Endothelial cell of hepatic sinusoid (primary cell): ENCODE measurements at regions not wholly inside any gene's neighbourhood (a gene's known extent, or its start where the extent isn't known, plus 50 kb on each side); places are given as distances from the start of the nearest gene placed in this dataset.

Source experiments
- in situ Hi-C: cut with HindIII; loops from 2 replicates; pipeline ENCODE4 v1.10.0; 2017; ENCODE audit warnings: low sequenced_read_pairs

DNA sequence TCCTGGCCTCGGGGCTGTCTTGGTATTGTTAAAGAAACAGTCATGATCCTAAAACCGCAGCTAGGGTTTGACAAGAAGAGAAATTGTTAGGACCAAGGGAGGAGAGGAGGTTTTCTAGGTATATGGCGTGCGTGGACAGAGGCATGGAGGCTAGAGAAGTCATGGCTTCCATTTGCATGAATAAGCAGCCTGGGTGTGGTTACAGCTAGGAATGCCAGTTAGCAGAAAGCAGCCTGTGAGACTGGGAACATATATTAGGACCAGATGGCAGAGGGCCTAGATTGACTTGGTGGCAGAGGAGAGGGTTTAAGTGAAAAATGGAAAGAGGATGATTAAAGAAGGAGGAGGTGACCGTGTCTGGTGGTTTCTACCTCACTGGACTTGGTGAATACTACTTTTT, 573.6 kb upstream of the ARRDC4 start:
- in situ Hi-C loops: no loop called here

GRCh38 chr15:97401195-97401594, 559.3 kb upstream of the ARRDC4 start:
- in situ Hi-C loops: no loop called here

DNA sequence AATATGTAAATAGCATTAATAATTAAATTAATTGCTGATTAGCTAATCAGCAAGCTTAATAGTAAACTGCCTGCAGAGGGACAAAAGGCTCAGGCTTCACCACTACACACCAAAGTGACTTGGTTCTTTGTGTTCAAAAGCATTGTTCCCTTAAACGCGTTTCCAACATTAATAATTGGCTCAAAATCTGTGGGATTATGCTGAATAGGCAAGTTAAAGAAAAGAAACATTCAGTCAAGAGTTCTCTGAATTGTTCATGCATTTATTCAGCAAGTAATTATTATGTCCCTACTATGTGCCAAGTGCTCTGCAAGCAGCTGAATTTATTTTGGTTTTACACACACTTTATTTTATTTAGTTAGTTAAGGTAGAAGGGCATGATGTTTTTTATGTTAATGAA, 558.5 kb upstream of the ARRDC4 start:
- in situ Hi-C loops: no loop called here

DNA sequence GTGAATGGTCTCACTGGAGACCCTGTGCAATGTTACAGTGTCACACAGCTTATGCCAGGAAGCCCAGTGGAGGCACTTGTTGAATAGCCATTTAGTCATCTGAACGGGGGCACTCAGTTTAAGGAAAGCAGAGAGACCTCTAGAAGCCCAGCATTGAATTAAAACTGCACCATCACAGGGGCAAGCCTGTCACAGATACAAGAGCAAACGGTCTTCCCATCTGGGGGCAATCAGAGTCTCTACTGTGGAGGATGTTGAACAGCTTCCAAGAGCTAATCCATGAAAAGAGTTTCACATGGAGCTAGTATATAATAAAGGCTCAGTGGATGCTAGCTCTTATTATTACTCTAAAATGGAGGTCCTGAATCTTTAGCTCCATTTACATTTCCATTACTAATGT, 553.7 kb upstream of the ARRDC4 start:
- in situ Hi-C loops: no loop called here

DNA sequence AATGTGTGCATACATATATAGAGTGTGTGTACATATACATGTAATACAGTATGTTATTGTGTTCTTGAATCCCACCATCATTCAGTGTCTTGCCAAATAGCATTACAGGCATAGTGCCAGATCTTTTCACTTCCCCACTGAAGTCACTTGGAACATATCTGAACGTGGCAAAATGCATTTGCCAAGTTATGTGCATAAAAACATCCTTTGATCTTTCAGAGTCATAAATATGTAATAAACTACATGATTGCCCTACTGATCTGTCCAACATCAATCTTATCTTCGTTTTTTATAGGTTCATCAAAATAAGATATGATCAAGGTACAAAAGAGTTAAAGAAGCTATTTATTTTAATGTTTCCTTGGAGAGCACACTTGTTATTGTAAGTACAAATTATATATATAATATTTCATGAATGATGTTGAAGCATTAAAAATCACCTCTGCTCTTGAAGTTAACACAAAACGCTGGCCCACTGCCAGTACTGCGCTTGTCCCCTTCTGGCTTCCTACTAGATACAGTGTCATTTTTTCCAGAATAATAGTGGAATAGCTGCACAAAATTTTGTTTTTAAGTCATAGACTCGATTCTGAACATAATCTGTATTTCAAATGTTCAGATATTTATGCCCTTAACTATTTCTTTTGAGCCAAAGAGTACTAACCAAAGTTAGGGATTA, 549.5 kb upstream of the ARRDC4 start:
- in situ Hi-C loops: no loop called here

- in situ Hi-C loops: no loop called here
Measured at GRCh38 chr15:97420130-97420529, 540.4 kb upstream of the ARRDC4 start.

DNA sequence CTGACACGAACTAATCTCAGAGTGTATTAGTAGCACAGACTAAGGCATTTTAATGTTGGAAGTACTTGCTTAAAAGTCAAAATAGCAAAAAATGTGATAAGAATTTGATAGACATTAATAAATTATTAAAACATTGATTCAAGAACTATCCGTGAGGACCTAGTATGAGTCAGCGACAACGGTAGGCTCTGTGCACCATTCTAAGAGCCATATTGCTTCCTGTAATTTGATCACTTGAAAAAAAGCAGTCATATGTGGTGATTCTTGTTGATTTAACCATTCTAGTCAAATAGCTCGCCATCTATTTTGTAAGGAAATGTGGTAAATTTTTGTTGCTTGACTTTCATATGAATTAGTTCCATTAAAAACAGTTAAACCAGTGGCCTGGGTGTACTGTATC, 534.9 kb upstream of the ARRDC4 start:
- in situ Hi-C loops: no loop called here

DNA sequence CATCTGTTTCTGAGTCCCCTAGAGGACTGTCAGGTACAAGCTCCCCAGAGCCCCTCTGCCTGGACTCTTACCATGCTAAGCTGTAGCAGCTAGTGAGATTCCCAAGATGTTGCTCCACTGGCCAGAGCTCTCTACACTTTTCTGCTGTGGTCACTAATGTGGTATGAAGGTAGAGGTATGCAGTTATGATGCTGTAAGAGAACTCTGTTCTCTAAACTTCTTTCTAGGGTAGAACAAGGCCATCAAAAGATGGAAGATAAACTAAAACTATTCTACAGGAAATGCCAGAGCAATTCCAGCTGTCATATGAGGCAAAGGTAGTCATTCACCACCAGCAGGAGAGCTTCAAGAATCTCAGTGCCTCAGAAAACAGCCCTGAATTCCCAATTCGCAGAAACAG, 517.4 kb upstream of the ARRDC4 start:
- in situ Hi-C loops: no loop called here

- in situ Hi-C loops: no loop called here
Measured at GRCh38 chr15:97446138-97446537, 514.4 kb upstream of the ARRDC4 start.

DNA sequence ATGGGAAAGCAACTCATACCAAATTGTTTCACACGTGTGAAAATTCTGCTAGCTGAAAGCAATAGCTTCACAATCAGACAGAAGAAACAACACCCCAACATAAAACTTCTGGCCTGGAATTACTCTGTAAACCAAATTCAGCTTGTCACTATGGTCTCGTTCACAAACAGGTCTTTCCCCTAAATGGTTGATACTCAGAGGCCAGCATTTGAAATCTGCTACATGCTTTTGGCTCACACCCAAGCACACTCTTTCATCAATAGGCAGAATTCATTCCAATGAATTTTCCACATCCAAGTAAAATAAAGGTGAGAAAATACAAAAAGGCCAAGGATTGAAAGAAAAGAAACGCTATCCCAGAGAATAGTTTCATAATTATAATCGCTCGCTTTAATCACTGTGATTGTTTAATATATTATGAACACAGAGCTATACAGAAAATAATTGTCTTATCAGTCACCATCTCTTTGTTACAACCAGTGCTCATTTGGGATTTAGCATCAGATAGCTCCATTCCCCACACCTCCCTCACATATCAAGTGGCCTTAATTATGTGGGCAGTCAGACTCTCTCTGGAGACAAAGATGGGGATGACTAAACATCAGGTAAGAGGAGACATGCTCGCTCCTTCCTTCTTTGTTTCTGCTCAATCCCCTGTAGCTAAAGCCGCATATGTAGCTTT, 503.8 kb upstream of the ARRDC4 start:
- in situ Hi-C loops: no loop called here

DNA sequence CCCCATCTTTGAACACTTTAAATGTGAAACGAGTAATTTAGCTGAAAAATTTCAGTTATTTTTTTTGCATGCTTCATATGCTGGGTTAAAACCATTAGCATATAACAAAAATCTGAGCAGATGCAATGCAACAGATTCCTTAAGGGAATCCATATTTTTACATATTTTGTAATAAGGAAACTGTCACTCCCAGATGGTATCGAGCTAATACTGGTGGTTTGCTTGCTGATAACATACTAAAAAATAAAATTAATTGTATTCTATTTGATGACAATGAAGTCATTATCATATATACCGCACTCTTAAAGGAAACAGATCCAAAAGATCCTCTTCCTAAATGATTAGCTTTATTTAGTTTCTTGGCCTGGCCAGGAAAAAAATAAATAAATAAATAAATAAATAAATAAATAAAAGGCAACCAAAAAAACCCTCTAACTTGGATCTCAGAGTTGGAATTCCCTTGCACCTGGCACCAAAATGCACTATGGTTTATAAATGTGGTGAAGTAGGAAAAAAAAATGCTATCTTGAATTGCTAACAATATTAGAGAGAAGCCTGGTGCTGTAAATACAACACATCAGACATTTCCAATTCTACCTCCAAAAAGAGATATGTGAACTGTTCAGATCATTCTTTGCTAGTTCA, 503.2 kb upstream of the ARRDC4 start:
- in situ Hi-C loops: no loop called here

DNA sequence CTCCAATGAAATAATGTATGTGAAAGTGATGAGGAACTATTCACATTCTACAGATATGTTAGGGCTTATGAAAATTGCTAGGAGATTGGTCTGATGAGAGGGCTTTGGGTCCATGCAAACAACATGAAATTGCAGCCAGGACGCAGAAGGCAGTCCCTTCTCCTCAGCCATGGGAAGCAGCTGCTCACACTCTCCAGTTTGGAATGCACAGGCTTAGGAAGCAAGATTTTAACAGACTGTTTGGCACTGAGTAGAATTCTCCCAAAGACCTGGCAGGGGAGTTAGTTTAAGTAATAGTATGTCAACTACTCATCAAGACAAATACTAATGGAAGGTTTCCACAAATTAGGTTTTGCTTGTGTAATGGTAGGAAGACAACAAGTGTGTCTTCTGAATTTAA, 500.7 kb upstream of the ARRDC4 start:
- in situ Hi-C loops: no loop called here

DNA sequence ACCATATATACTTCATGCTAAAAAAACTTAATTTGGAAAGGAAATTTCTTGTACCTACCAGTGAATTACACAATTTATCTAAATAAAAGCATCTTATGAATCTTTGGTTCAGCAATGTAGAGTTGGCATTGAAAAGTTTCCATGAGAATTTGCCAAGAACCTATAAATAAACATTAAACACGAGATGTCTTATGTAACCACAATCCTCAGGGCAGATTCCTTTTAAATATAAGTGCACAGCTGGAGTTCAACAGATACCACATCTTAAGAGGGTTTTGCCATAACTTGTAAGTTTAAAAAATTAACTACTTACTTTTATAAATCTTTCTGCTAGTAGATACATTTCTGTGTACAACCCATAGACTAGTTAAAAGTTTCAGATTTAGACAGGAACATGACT, 499.3 kb upstream of the ARRDC4 start:
- in situ Hi-C loops: no loop called here

DNA sequence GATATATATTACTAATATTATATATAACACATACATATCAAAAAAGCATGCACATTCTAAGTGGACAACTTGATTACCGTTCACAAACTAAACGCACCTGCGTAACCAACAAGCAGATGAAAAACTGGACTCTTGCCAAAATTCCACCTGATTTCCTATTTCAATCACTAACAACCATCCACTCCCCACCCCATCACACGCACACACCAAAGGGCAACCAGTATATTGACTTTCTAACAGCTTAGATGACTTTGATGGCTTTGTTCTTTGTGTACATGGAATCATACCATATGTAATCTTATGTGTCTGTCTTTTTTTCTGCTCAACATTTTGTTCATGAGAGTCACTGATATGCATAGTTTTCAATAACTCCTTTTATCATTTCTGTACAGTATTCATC, 496.8 kb upstream of the ARRDC4 start:
- in situ Hi-C loops: no loop called here

GRCh38 chr15:97470417-97470816, 490.1 kb upstream of the ARRDC4 start:
- in situ Hi-C loops: no loop called here

- in situ Hi-C loops: no loop called here
Measured at GRCh38 chr15:97473627-97474026, 486.9 kb upstream of the ARRDC4 start.

- in situ Hi-C loops: no loop called here
Measured at GRCh38 chr15:97479957-97480356, 480.5 kb upstream of the ARRDC4 start.

DNA sequence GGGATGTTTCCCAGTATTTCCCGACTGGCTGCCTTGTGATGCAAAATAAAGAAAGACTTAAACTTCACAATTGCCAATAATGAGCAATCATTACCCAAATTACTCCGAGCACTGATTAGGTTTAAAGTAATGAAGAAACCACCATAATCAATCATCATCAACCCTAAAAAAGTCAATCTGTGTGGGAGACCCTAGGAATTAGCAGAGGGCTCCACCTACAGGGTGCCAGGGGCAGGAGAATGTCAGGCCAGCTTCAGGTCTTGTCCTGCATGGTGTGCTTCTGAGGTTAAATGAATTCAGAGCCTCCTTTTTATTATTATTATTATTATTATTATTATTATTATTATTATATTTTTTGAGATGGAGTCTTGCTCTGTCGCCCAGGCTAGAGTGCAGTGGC, 478.0 kb upstream of the ARRDC4 start:
- in situ Hi-C loops: no loop called here

GRCh38 chr15:97483232-97483631, 477.3 kb upstream of the ARRDC4 start:
- in situ Hi-C loops: no loop called here

DNA sequence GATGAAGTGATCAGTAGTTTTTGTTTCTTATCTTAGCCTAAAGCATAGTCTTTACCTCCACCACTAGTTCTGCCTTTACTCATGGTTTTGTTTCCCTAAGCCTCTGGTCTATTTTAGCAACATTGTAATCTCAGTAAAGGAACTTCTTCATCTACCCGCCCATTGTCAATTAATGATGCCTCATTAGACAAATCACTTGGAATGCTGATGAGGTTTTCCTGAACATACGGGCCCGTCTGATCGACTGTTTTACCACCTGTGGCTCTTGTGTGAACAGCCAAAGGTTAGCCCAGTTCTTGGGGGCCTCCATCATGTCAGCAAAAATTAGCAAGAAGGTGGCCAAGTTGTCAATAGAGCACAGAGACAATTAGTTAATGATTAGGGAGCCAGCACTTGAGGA, 470.1 kb upstream of the ARRDC4 start:
- in situ Hi-C loops: no loop called here

- in situ Hi-C loops: no loop called here
Measured at GRCh38 chr15:97501291-97501690, 459.2 kb upstream of the ARRDC4 start.

- in situ Hi-C loops: no loop called here
Measured at GRCh38 chr15:97502038-97502437, 458.5 kb upstream of the ARRDC4 start.
